Upper lobe of right lung (tissue), 1 donor: ENCODE measurements at regions not wholly inside any gene's neighbourhood (a gene's known extent, or its start where the extent isn't known, plus 50 kb on each side); places are given as distances from the start of the nearest gene placed in this dataset.

ENCODE experiments used
- ATAC-seq: fragments of 200-7000 bp; cut with Tn5 transposase; one replicate; pipeline ENCODE4 v1.9.1; 2020; ENCODE audit warnings: mild to moderate bottlenecking, moderate library complexity
- DNase-seq: peaks from one replicate; pipeline ENCODE4 v3.0.0-alpha.2; 2020
- H3K27ac ChIP-seq: fragments of 200-600 bp; one replicate; pipeline ENCODE4 v1.8.0; 2022
- H3K27me3 ChIP-seq: fragments of 200-600 bp; one replicate; pipeline ENCODE4 v1.8.0; 2022; ENCODE audit warnings: mild to moderate bottlenecking
- H3K36me3 ChIP-seq: fragments of 200-600 bp; one replicate; pipeline ENCODE4 v1.8.0; 2022
- H3K4me1 ChIP-seq: fragments of 200-600 bp; one replicate; pipeline ENCODE4 v1.8.0; 2022
- H3K4me3 ChIP-seq: fragments of 200-600 bp; one replicate; pipeline ENCODE4 v1.8.0; 2022; ENCODE audit warnings: mild to moderate bottlenecking
- H3K9me3 ChIP-seq: fragments of 200-600 bp; one replicate; pipeline ENCODE4 v1.8.0; 2022
- CTCF ChIP-seq: fragments of 200-600 bp; IDR thresholded peaks from one replicate; pipeline ENCODE4 v1.8.0; 2022; ENCODE audit warnings: antibody characterized with exemption
- intact Hi-C: fragments of 100-400 bp; cut with DNase I; formaldehyde crosslinking; loops from one replicate; pipeline ENCODE4 v1.11.0; 2022
- donor health status: DM: no; HTN: yes; CAD: no; lungs with severe emphysema.

GRCh38 chr4:175350246-175350645, 432.1 kb downstream of the ADAM29 start:
- no peak overlapping the region for H3K27ac ChIP-seq
- intact Hi-C loops, result no loop called here
- TF ChIP-seq CTCF, result no peak
- H3K36me3 ChIP-seq, result no peaks in the 10 kb centered on the region
- no peak for DNase-seq
- no peaks in the 10 kb centered on the region for H3K27me3 ChIP-seq
- ATAC-seq, result no peak
- H3K9me3 ChIP-seq, result no peaks in the 10 kb centered on the region
- H3K4me3 ChIP-seq, result no peak overlapping the region
- no peaks in the 10 kb centered on the region for H3K4me1 ChIP-seq

- no peaks in the 10 kb centered on the region for H3K4me1 ChIP-seq
- intact Hi-C loops, result no loop called here
- no peaks in the 10 kb centered on the region for H3K27me3 ChIP-seq
- no peak for TF ChIP-seq CTCF
- no peaks in the 10 kb centered on the region for H3K9me3 ChIP-seq
- DNase-seq, result no peak
- no peak overlapping the region for H3K27ac ChIP-seq
- ATAC-seq, result no peak
- no peak overlapping the region for H3K4me3 ChIP-seq
- no peaks in the 10 kb centered on the region for H3K36me3 ChIP-seq
Observed at GRCh38 chr4:175351473-175351872, 433.3 kb downstream of the ADAM29 start.

GRCh38 chr4:175369087-175369486, 443.0 kb downstream of the GPM6A start:
- Histone ChIP-seq H3K9me3 (no peaks in the 10 kb centered on the region), H3K4me1 (no peaks in the 10 kb centered on the region), H3K27me3 (no peaks in the 10 kb centered on the region), H3K36me3 (no peaks in the 10 kb centered on the region), H3K4me3 (no peak overlapping the region), H3K27ac (no peak overlapping the region)
- DNase-seq (no peak), ATAC-seq (no peak)
- intact Hi-C loops, result no loop called here
- no peak for TF ChIP-seq CTCF

- Histone ChIP-seq H3K36me3 (no peaks in the 10 kb centered on the region), H3K4me1 (no peaks in the 10 kb centered on the region), H3K4me3 (no peak overlapping the region), H3K27ac (no peak overlapping the region), H3K9me3 (no peaks in the 10 kb centered on the region), H3K27me3 (no peaks in the 10 kb centered on the region)
- intact Hi-C loops, result no loop called here
- ATAC-seq (no peak), DNase-seq (no peak)
- no peak for TF ChIP-seq CTCF
Observed at GRCh38 chr4:175371091-175371490, 441.0 kb downstream of the GPM6A start.

- Histone ChIP-seq H3K27ac (no peak overlapping the region), H3K27me3 (no peaks in the 10 kb centered on the region), H3K4me1 (no peaks in the 10 kb centered on the region), H3K36me3 (no peaks in the 10 kb centered on the region), H3K4me3 (no peak overlapping the region), H3K9me3 (no peaks in the 10 kb centered on the region)
- intact Hi-C loops, result no loop called here
- DNase-seq, result no peak
- no peak for ATAC-seq
- TF ChIP-seq CTCF, result no peak
Observed at GRCh38 chr4:175373031-175373430, 439.0 kb downstream of the GPM6A start.

GRCh38 chr4:175374459-175374858, 437.6 kb downstream of the GPM6A start:
- no peaks in the 10 kb centered on the region for H3K9me3 ChIP-seq
- intact Hi-C loops, result no loop called here
- DNase-seq, result no peak
- no peak for TF ChIP-seq CTCF
- no peaks in the 10 kb centered on the region for H3K36me3 ChIP-seq
- H3K4me1 ChIP-seq, result no peaks in the 10 kb centered on the region
- no peaks in the 10 kb centered on the region for H3K27me3 ChIP-seq
- no peak overlapping the region for H3K4me3 ChIP-seq
- no peak overlapping the region for H3K27ac ChIP-seq
- ATAC-seq, result no peak
